IMR-90 (cell line): ENCODE measurements at regions not wholly inside any gene's neighbourhood (a gene's known extent, or its start where the extent isn't known, plus 50 kb on each side); places are given as distances from the start of the nearest gene placed in this dataset.

Experiments
- ATAC-seq: fragments of 200-7000 bp; cut with Tn5 transposase; 2 replicates; pipeline ENCODE4 v1.9.1; 2020; ENCODE audit warnings: low read depth, mild to moderate bottlenecking, moderate library complexity
- BruUV-seq: library from RNA; stranded (reverse); fragments of 400-500 nt; replicated peaks from 2 replicates; lab custom pipeline; 2021; lab: Mats Ljungman, UMichigan
- CTCF ChIA-PET: fragments of 300-600 bp; formaldehyde crosslinking; extraction: SDS; loops from one replicate; lab custom pipeline; 2021; ENCODE audit warnings: antibody characterized with exemption; lab: Yijun Ruan, JAX
- POLR2A ChIA-PET: fragments of 300-600 bp; sonication (Branson Sonifier 250); formaldehyde crosslinking; loops from one replicate; lab custom pipeline; 2022; ENCODE audit warnings: antibody characterized with exemption; ENCODE audit not compliant: unreplicated experiment; lab: Charles Lee
- DNase-seq: peaks from one replicate; pipeline ENCODE4 v3.0.0; 2013
- H2AFZ ChIP-seq: replicated peaks from 2 replicates; pipeline ENCODE3; 2013; ENCODE audit warnings: low read length, mild to moderate bottlenecking; ENCODE audit not compliant: poor library complexity
- H2AK5ac ChIP-seq: 2 replicates; pipeline ENCODE4 v1.6.1; 2013; ENCODE audit warnings: low read depth, low read length, inconsistent platforms
- H2AK9ac ChIP-seq: replicated peaks from 2 replicates; pipeline ENCODE3; 2013; ENCODE audit warnings: mild to moderate bottlenecking, low read depth, low read length, moderate library complexity; ENCODE audit not compliant: poor library complexity
- H2BK120ac ChIP-seq: 2 replicates; pipeline ENCODE4 v1.6.1; 2013; ENCODE audit warnings: low read depth, low read length, inconsistent platforms
- H2BK15ac ChIP-seq: 3 replicates; pipeline ENCODE4 v1.6.1; 2013; ENCODE audit warnings: low read depth, low read length, inconsistent platforms
- H2BK20ac ChIP-seq: 2 replicates; pipeline ENCODE4 v1.6.1; 2013; ENCODE audit warnings: low read depth, mild to moderate bottlenecking, inconsistent platforms, low read length, moderate library complexity
- H2BK5ac ChIP-seq: 2 replicates; pipeline ENCODE4 v1.6.1; 2013; ENCODE audit warnings: mild to moderate bottlenecking, low read depth, low read length, inconsistent platforms; ENCODE audit not compliant: poor library complexity, severe bottlenecking
- H3K14ac ChIP-seq: replicated peaks from 2 replicates; pipeline ENCODE4 v1.6.1; 2013; ENCODE audit warnings: low read depth, low read length, inconsistent platforms
- H3K18ac ChIP-seq: 2 replicates; pipeline ENCODE4 v1.6.1; 2013; ENCODE audit warnings: low read depth, low read length, control low read depth
- H3K23ac ChIP-seq: 2 replicates; pipeline ENCODE4 v1.6.1; 2013; ENCODE audit warnings: low read depth, low read length, inconsistent platforms
- H3K27ac ChIP-seq: 2 replicates; pipeline ENCODE4 v1.5.1; 2013; ENCODE audit warnings: mild to moderate bottlenecking, control low read depth, low read length; ENCODE audit not compliant: insufficient read depth
- H3K27me3 ChIP-seq: 2 replicates; pipeline ENCODE4 v1.6.1; 2013; ENCODE audit warnings: low read length; ENCODE audit not compliant: control insufficient read depth, insufficient read depth
- H3K36me3 ChIP-seq: 2 replicates; pipeline ENCODE4 v1.6.1; 2013; ENCODE audit warnings: low read length, mixed read lengths; ENCODE audit not compliant: control insufficient read depth, insufficient read depth
- H3K4ac ChIP-seq: 2 replicates; pipeline ENCODE4 v1.6.1; 2013; ENCODE audit warnings: low read depth, low read length, inconsistent platforms
- H3K4me1 ChIP-seq: 2 replicates; pipeline ENCODE4 v1.6.1; 2013; ENCODE audit warnings: low read length, mixed read lengths; ENCODE audit not compliant: control insufficient read depth, insufficient read depth
- H3K4me2 ChIP-seq: 2 replicates; pipeline ENCODE4 v1.6.1; 2013; ENCODE audit warnings: low read depth, mild to moderate bottlenecking, control low read depth, low read length, moderate library complexity
- H3K4me3 ChIP-seq: 2 replicates; pipeline ENCODE4 v1.5.1; 2013; ENCODE audit warnings: low read depth, mild to moderate bottlenecking, control low read depth, low read length, moderate library complexity; ENCODE audit not compliant: insufficient read depth
- H3K56ac ChIP-seq: 2 replicates; pipeline ENCODE4 v1.6.1; 2013; ENCODE audit warnings: low read length, inconsistent platforms; ENCODE audit not compliant: insufficient read depth; ENCODE audit errors: extremely low read depth
- H3K79me1 ChIP-seq, 2 experiments: 2 replicates each; pipeline ENCODE4 v1.6.1; 2013; ENCODE audit warnings: low read length in 2 of 2, inconsistent platforms in 1 of 2, low read depth in 1 of 2
- H3K9ac ChIP-seq: 2 replicates; pipeline ENCODE4 v1.6.1; 2013; ENCODE audit warnings: low read depth, low read length, control low read depth
- H3K9me1 ChIP-seq: 2 replicates; pipeline ENCODE4 v1.6.1; 2013; ENCODE audit warnings: low read length, inconsistent platforms; ENCODE audit not compliant: insufficient read depth
- H3K9me3 ChIP-seq: 2 replicates; pipeline ENCODE4 v1.6.1; 2013; ENCODE audit warnings: low read length; ENCODE audit not compliant: control insufficient read depth, insufficient read depth
- H4K20me1 ChIP-seq: 2 replicates; pipeline ENCODE4 v1.6.1; 2013; ENCODE audit warnings: low read length, inconsistent platforms; ENCODE audit not compliant: insufficient read depth
- H4K5ac ChIP-seq: 2 replicates; pipeline ENCODE4 v1.6.1; 2013; ENCODE audit warnings: mild to moderate bottlenecking, low read depth, low read length, control low read depth
- H4K8ac ChIP-seq, 2 experiments: 2 replicates each; pipeline ENCODE4 v1.6.1; 2013; ENCODE audit warnings: low read depth in 2 of 2, low read length in 2 of 2, control low read depth in 1 of 2, inconsistent platforms in 1 of 2
- H4K91ac ChIP-seq: 2 replicates; pipeline ENCODE4 v1.6.1; 2013; ENCODE audit warnings: low read depth, low read length, inconsistent platforms; ENCODE audit not compliant: insufficient read depth
- NFE2L2 ChIP-seq: fragments of 150-350 bp; IDR thresholded peaks from 2 replicates; pipeline ENCODE4 v1.6.1; 2016; ENCODE audit warnings: low read depth, mild to moderate bottlenecking, low read length
- POLR2A ChIP-seq: IDR thresholded peaks from 2 replicates; pipeline ENCODE4 v1.6.1; 2012; ENCODE audit warnings: mild to moderate bottlenecking, low read depth, low read length
- RAD21 ChIP-seq: IDR thresholded peaks from 2 replicates; pipeline ENCODE4 v1.6.1; 2012; ENCODE audit warnings: low read length, improper control_type of control experiment
- WGBS, 2 experiments: methylation state at CpG; one replicate each; pipeline versions ENCODE4 v1.1.5 to v1.1.7; 2013; ENCODE audit warnings: missing lambda C conversion rate in 2 of 2; ENCODE audit not compliant: insufficient read length in 1 of 2; ENCODE audit errors: extremely low coverage in 2 of 2; 5-methylcytosine and 5-hydroxymethylcytosine counted together
- dilution Hi-C: fragments of 300-500 bp; cut with HindIII; formaldehyde crosslinking; loops from one replicate; pipeline ENCODE4 v1.14.3; 2018; ENCODE audit warnings: low sequenced_read_pairs; ENCODE audit not compliant: unreplicated experiment
- in situ Hi-C: fragments of 300-500 bp; cut with MboI; formaldehyde crosslinking; loops from 3 replicates; pipeline ENCODE4 v1.14.3; 2019; ENCODE audit warnings: low sequenced_read_pairs, inconsistent platforms, mixed read lengths
- intact Hi-C: fragments of 100-400 bp; cut with micrococcal nuclease; formaldehyde crosslinking; loops from 2 replicates; pipeline ENCODE4 v1.10.0; 2022

GRCh38 chr4:164359881-164360280 is 394.1 kb upstream of the SMIM31 start:
- ATAC-seq (no peak), DNase-seq (no peak)
- H3K9me3 ChIP-seq, result peaks cover 2% of the 10 kb centered on the region; the same call in 1 of the 2 replicates
- 20% methylated on average over 1 of the region's 6 CpGs; no CpG with 5 or more reads in 1 of the 2 experiments for WGBS, 2 experiments
- no peak overlapping the region for H4K91ac ChIP-seq
- H3K4me2 ChIP-seq, result no peak overlapping the region
- TF ChIP-seq POLR2A (no peak), NFE2L2 (no peak), RAD21 (no peak)
- no peaks in the 10 kb centered on the region for H3K79me1 ChIP-seq
- H3K4ac ChIP-seq, result no peak overlapping the region
- intact Hi-C loops, result no loop called here
- no peak overlapping the region for H4K5ac ChIP-seq
- dilution Hi-C loops, result no loop called here
- no peaks in the 10 kb centered on the region for H3K9me1 ChIP-seq
- H4K20me1 ChIP-seq, result no peaks in the 10 kb centered on the region
- ChIA-PET POLR2A (no interaction called here), CTCF (no interaction called here)
- no peak overlapping the region for H3K14ac ChIP-seq
- no peak overlapping the region for H3K56ac ChIP-seq
- no peak overlapping the region for H2AK5ac ChIP-seq
- no peak overlapping the region for H2BK15ac ChIP-seq
- H3K23ac ChIP-seq, result no peak overlapping the region
- no peak overlapping the region for H2BK20ac ChIP-seq
- H3K18ac ChIP-seq, result no peak overlapping the region
- BruUV-seq, result no TSS peak
- H3K27me3 ChIP-seq, result no peaks in the 10 kb centered on the region
- H2AFZ ChIP-seq, result no peak overlapping the region
- H4K8ac ChIP-seq, result no peak overlapping the region
- no peak overlapping the region for H2AK9ac ChIP-seq
- no peak overlapping the region for H2BK120ac ChIP-seq
- no peak overlapping the region for H3K27ac ChIP-seq
- H3K36me3 ChIP-seq, result no peaks in the 10 kb centered on the region
- no peaks in the 10 kb centered on the region for H3K4me1 ChIP-seq
- H3K4me3 ChIP-seq, result no peak overlapping the region
- no peak overlapping the region for H3K9ac ChIP-seq
- in situ Hi-C loops, result no loop called here
- H2BK5ac ChIP-seq, result no peak overlapping the region
